ENCODE measurements at regions not wholly inside any gene's neighbourhood (a gene's known extent, or its start where the extent isn't known, plus 50 kb on each side); places are given as distances from the start of the nearest gene placed in this dataset.

DNA sequence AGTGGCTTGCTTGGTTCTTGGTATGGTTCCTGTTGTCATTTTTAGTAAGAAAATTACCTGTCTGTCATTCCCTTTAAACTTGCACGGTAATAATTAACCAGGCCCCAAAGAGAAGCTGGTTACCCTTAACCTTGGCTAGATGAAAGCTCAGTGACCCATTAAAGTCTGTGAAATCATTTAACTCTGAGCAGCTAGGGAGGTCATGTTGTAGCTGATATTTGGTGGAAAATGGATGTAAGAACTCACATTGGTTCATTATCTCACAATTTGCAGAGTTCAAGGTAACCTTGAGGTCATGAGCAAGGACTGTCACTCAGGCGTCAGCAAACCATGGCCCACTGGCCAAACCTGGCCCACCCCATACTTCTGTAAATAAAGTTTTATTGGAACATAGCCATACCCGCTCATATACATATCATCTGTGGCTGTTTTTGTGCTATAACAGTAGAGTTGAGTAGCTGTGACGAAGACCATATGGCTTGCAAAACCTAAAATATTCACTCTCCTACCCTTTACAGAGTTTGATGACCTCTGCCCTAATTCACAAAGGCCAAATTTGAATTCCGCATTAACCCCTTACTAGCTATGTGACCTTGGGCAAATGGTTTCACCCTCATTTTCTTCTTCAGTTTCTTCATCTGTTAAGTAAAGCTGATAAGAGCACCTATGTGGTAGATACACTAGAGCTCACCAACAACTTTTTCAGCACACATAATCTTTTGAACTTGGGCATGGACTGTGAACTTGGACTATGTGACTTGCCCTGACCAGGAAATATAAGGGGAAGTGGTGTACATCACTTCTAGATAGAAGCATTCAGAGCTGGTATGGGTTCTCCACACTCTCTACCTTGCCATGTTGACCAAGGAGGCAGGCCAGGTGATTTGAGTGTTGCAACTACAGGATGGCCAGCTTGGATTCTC is 61.5 kb upstream of the CPEB4 start (continued):
- TF ChIP-seq DPF2 (CRISPR knock-in tag; IDR thresholded peaks at IDR 0.05; ENCODE audit: borderline replicate concordance, low read depth) (peak; percentile 49; the same call in 1 of the 2 replicates), RFX5 (IDR thresholded peaks at IDR 0.05; ENCODE audit: low read depth, low read length) (no peak), ZNF317 (CRISPR knock-in tag; IDR thresholded peaks at IDR 0.05) (peak; percentile 89), ZMYM2 (CRISPR knock-in tag; IDR thresholded peaks at IDR 0.05) (peak; percentile 41; the same call in 1 of the 2 replicates), ZNF709 (CRISPR knock-in tag; IDR thresholded peaks at IDR 0.05) (0 out of 2 replicates have a peak, but pooled peaks have one; percentile 46), MXD4 (CRISPR knock-in tag; IDR thresholded peaks at IDR 0.05) (no peak), YEATS2 (CRISPR knock-in tag; IDR thresholded peaks at IDR 0.05; ENCODE audit: borderline replicate concordance) (peak; percentile 28; the same call in 1 of the 2 replicates), GTF3A (CRISPR knock-in tag; conservative IDR thresholded peaks at IDR 0.05) (no peak), SETDB1 (CRISPR knock-in tag; IDR thresholded peaks at IDR 0.05; ENCODE audit: borderline replicate concordance) (no peak), NFKBIZ (CRISPR knock-in tag; IDR thresholded peaks at IDR 0.05) (no peak), PTBP1 (IDR thresholded peaks at IDR 0.05; ENCODE audit: low read depth, low read length, poor library complexity, severe bottlenecking) (no peak), SMYD3 (CRISPR knock-in tag; IDR thresholded peaks at IDR 0.05) (peak; percentile 64; the same call in 1 of the 2 replicates), POLR2AphosphoS5 (IDR thresholded peaks at IDR 0.05; ENCODE audit: low read depth, low read length) (no peak), CENPT (CRISPR knock-in tag; IDR thresholded peaks at IDR 0.05; ENCODE audit: low read depth) (no peak), ZNF775 (CRISPR knock-in tag; IDR thresholded peaks at IDR 0.05; ENCODE audit: borderline replicate concordance) (no peak), ATF7-NPFF (CRISPR knock-in tag; IDR thresholded peaks at IDR 0.05; ENCODE audit: low read depth) (no peak), ZSCAN30 (CRISPR knock-in tag; IDR thresholded peaks at IDR 0.05) (no peak), ZNF672 (CRISPR knock-in tag; IDR thresholded peaks at IDR 0.05) (no peak), ZNF589 (CRISPR knock-in tag; conservative IDR thresholded peaks at IDR 0.05) (no peak), ZNF781 (CRISPR knock-in tag; IDR thresholded peaks at IDR 0.05; ENCODE audit: borderline replicate concordance, not compliant biosample characterization) (no peak), ZNF253 (CRISPR knock-in tag; IDR thresholded peaks at IDR 0.05; ENCODE audit: borderline replicate concordance) (no peak)
- TF ChIP-seq, protein P1, sequence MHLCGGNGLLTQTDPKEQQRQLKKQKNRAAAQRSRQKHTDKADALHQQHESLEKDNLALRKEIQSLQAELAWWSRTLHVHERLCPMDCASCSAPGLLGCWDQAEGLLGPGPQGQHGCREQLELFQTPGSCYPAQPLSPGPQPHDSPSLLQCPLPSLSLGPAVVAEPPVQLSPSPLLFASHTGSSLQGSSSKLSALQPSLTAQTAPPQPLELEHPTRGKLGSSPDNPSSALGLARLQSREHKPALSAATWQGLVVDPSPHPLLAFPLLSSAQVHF (CRISPR knock-in tag; IDR thresholded peaks at IDR 0.05): no peak
- TF ChIP-seq, protein P2, sequence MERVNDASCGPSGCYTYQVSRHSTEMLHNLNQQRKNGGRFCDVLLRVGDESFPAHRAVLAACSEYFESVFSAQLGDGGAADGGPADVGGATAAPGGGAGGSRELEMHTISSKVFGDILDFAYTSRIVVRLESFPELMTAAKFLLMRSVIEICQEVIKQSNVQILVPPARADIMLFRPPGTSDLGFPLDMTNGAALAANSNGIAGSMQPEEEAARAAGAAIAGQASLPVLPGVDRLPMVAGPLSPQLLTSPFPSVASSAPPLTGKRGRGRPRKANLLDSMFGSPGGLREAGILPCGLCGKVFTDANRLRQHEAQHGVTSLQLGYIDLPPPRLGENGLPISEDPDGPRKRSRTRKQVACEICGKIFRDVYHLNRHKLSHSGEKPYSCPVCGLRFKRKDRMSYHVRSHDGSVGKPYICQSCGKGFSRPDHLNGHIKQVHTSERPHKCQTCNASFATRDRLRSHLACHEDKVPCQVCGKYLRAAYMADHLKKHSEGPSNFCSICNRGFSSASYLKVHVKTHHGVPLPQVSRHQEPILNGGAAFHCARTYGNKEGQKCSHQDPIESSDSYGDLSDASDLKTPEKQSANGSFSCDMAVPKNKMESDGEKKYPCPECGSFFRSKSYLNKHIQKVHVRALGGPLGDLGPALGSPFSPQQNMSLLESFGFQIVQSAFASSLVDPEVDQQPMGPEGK (CRISPR knock-in tag; IDR thresholded peaks at IDR 0.05): 0 out of 2 replicates have a peak, but pooled peaks have one; percentile 19
- TF ChIP-seq, protein P3, sequence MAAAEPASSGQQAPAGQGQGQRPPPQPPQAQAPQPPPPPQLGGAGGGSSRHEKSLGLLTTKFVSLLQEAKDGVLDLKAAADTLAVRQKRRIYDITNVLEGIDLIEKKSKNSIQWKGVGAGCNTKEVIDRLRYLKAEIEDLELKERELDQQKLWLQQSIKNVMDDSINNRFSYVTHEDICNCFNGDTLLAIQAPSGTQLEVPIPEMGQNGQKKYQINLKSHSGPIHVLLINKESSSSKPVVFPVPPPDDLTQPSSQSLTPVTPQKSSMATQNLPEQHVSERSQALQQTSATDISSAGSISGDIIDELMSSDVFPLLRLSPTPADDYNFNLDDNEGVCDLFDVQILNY (CRISPR knock-in tag; conservative IDR thresholded peaks at IDR 0.05): no peak
- TF ChIP-seq, protein P4, sequence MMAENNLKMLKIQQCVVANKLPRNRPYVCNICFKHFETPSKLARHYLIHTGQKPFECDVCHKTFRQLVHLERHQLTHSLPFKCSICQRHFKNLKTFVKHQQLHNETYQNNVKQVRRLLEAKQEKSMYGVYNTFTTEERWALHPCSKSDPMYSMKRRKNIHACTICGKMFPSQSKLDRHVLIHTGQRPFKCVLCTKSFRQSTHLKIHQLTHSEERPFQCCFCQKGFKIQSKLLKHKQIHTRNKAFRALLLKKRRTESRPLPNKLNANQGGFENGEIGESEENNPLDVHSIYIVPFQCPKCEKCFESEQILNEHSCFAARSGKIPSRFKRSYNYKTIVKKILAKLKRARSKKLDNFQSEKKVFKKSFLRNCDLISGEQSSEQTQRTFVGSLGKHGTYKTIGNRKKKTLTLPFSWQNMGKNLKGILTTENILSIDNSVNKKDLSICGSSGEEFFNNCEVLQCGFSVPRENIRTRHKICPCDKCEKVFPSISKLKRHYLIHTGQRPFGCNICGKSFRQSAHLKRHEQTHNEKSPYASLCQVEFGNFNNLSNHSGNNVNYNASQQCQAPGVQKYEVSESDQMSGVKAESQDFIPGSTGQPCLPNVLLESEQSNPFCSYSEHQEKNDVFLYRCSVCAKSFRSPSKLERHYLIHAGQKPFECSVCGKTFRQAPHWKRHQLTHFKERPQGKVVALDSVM (CRISPR knock-in tag; IDR thresholded peaks at IDR 0.05): no peak

All from HepG2 (cell line).